Effector memory CD4-positive, alpha-beta T cell (primary cell): ENCODE measurements at regions not wholly inside any gene's neighbourhood (a gene's known extent, or its start where the extent isn't known, plus 50 kb on each side); places are given as distances from the start of the nearest gene placed in this dataset.

Source experiments
- DNase-seq, 3 donors: peaks; one replicate each; pipeline ENCODE4 v3.0.0-alpha.2; 2020
- H3K27ac ChIP-seq: 2 replicates; pipeline ENCODE4 v1.7.0; 2013; ENCODE audit warnings: mild to moderate bottlenecking, low read length, moderate library complexity; ENCODE audit not compliant: insufficient read depth, poor library complexity, severe bottlenecking
- H3K27me3 ChIP-seq: replicated peaks from 2 replicates; pipeline ENCODE4 v1.7.0; 2013; ENCODE audit warnings: mild to moderate bottlenecking, low read length; ENCODE audit not compliant: insufficient read depth, control insufficient read depth, poor library complexity, severe bottlenecking
- H3K36me3 ChIP-seq: 2 replicates; pipeline ENCODE4 v1.7.0; 2013; ENCODE audit warnings: mild to moderate bottlenecking, low read length, moderate library complexity; ENCODE audit not compliant: control insufficient read depth, insufficient read depth
- H3K4me1 ChIP-seq: 2 replicates; pipeline ENCODE4 v1.7.0; 2013; ENCODE audit warnings: low read length, mild to moderate bottlenecking; ENCODE audit not compliant: control insufficient read depth, insufficient read depth, poor library complexity, severe bottlenecking
- H3K4me3 ChIP-seq: 2 replicates; pipeline ENCODE4 v1.7.0; 2013; ENCODE audit warnings: low read length, low read depth, mild to moderate bottlenecking; ENCODE audit not compliant: insufficient read depth, poor library complexity, severe bottlenecking
- H3K9me3 ChIP-seq: 2 replicates; pipeline ENCODE4 v1.7.0; 2013; ENCODE audit warnings: mild to moderate bottlenecking, low read length, moderate library complexity; ENCODE audit not compliant: control insufficient read depth

DNA sequence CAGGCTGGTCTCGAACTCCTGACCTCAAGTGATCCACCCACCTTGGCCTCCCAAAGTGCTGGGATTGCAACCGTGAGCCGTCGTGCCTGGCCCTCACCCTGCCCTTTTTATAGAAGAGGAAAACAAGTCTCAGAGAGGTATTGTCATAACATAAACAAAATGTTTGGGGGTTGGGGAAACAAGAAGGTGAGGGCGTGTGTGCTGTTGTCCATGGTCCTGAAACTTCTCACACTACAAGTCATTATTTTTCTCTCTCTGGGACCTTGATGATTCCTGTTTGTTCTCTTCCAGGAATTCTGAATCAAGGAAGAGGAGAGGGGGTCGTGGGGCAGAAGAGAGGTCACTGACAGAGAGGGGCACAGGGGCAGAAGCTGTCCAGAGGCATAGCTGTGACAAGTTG, 160.2 kb upstream of the LHX1 start:
- Histone ChIP-seq H3K27ac (no peak overlapping the region), H3K9me3 (no peaks in the 10 kb centered on the region), H3K27me3 (no peaks in the 10 kb centered on the region), H3K4me3 (no peak overlapping the region), H3K36me3 (no peaks in the 10 kb centered on the region), H3K4me1 (no peaks in the 10 kb centered on the region)
- DNase-seq = no peak

DNA sequence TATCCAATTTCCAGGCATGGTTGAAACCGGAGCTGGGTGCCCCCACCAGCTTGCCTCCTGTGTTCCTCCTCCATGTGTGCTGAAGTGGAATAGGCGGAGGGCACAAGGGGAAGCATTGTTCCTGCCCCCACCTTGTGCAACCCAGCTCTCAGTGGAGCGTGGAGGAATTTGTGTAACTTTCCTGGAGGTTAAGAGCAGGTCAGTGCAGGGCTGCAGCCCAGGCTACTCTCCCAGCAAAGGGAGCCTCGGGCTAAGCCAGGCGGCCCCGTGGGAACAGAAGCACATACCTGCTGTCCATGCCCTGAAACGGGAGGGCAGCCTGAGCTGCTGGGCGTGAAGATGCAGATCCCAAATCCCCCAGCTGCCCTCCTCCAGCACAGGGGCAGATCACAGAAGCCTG, 158.8 kb upstream of the LHX1 start:
- Histone ChIP-seq H3K27me3 (no peaks in the 10 kb centered on the region), H3K36me3 (no peaks in the 10 kb centered on the region)

DNA sequence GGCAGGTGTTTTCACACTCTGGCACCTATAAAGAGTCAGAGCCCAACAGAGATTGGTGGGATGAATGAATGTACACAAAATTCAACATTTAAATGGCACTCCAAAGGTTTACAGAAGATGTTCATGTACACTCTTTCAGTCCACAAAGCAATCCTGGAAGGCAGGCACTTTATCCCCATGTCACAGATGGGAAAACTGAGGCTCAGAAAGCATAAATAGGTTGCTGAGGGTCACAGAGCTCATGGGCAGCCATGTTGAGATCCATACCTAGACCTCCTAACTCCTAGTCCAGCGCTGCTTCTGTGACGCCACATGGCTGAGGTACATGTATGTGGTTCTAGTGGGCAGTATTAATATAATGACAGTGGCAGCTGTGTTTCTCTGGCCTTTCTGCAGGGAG, 157.7 kb upstream of the LHX1 start:
- Histone ChIP-seq H3K9me3 (no peaks in the 10 kb centered on the region), H3K4me3 (no peak overlapping the region), H3K4me1 (no peaks in the 10 kb centered on the region), H3K27ac (no peak overlapping the region), H3K27me3 (no peaks in the 10 kb centered on the region), H3K36me3 (no peaks in the 10 kb centered on the region)
- no peak for DNase-seq

More for the DNA sequence above, 158.8 kb upstream of the LHX1 start:
- Histone ChIP-seq H3K27ac (no peak overlapping the region), H3K9me3 (no peaks in the 10 kb centered on the region), H3K4me1 (no peaks in the 10 kb centered on the region), H3K4me3 (no peak overlapping the region)
- no peak for DNase-seq

DNA sequence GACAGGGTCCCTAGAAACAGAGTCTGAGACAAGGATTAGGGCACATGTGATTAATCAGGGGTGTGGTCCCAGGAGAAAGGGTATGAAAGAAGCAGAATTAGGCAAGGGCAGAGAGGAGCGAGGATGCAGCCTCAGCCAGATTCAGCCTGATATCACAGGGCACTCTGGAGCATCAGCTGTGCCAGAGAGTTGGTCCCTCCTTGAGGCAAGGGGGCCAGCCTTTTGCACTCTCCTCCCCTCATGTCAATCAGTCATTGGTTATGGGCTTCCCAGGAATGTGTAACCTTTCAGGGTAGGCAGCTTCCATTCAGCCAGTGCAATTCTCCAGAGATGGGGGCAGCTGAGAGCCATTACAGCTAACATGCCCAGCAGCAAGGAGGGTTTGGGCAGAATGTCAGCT, 152.6 kb upstream of the LHX1 start:
- Histone ChIP-seq H3K4me1 (no peaks in the 10 kb centered on the region), H3K27me3 (no peaks in the 10 kb centered on the region), H3K36me3 (no peaks in the 10 kb centered on the region), H3K4me3 (no peak overlapping the region), H3K9me3 (no peaks in the 10 kb centered on the region), H3K27ac (no peak overlapping the region)
- no peak for DNase-seq

DNA sequence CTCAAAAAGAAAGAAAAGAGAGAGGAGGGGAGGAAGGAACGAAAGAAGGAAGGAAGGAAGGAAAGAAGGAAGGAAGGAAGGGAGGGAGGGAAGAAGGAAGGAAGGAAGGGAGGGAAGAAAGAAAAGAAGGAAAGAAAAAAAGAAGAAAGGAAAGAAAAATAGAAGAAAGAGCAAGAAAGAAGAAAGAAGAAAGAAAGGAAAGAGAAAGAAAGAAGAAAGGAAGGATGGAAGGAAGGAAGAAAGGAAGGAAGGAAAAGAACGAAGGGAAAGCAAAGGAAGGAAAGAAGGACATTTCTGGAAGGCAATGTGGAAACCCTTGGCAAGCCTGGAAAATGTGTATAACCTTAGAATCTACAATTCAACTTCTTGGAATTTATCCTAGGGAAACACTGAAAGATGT, 150.4 kb upstream of the LHX1 start:
- Histone ChIP-seq H3K27me3 (no peaks in the 10 kb centered on the region), H3K27ac (no peak overlapping the region), H3K36me3 (no peaks in the 10 kb centered on the region), H3K4me3 (no peak overlapping the region), H3K4me1 (no peaks in the 10 kb centered on the region), H3K9me3 (no peaks in the 10 kb centered on the region)
- no peak for DNase-seq

DNA sequence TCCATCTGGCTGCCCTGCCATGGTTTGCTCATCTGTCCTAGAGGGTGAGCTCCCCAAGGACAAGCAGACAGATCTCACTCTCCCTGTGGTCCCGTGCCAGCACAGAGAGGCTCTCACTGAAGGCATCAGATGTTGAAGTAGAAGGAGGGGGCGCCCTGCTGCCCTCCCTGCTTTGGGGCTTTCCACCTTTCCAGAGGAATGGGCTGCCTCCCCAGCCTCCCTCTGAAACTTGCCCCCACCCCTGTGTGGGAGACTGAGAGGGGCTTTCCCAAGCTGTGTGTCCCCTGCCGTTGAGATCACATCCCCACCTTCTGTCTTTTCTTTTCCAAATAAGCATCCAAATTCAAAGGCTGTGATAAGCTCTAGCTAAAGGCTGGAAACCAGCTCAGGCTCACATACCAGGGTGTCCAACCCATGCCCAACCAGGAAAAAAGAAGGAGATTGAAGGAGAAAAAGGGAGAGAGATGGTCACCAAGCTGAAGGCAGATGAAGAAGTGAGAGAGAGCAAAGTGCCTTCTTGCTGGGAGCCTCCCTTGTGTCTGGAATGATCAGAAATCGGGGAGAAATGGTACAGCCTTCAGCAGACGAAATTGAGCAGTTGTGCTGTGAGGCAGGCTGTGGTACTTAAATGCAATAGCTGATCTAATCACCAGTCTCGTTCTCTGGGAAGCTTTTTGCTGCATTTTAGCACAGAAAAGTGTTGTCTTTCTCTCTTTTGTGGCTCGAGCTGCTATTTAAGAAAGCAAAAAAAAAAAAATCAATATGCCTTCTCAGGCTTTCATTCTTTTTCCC, 145.9 kb upstream of the LHX1 start:
- Histone ChIP-seq H3K27ac (no peak overlapping the region), H3K36me3 (no peaks in the 10 kb centered on the region), H3K4me1 (no peaks in the 10 kb centered on the region), H3K9me3 (no peaks in the 10 kb centered on the region), H3K27me3 (no peaks in the 10 kb centered on the region), H3K4me3 (no peak overlapping the region)
- no peak for DNase-seq

DNA sequence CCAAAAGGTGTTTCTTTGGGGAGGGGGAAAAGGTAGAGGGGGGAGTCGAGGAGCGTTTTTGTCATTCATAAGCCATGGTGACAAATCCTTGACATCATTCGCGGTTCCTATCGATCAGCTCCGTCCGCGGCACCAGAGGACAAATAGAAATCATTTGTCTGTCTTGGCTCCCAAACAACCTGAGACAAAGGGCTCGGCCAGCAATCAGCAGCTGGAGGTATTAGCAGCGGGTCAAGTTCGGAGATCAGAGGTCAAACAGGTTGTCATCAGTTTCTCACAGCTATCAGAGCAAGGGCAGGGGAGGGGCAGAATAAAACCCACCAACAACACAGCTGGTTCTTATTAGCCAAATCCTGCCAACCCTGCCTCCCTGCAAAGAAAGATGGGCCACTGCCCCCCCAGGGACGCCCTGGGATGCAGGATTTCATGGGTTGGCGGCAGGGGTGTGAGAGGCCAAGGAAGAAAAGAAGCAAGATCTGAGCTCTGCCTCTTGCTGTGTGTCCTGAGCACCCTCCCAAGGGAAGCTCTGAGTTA, 145.3 kb upstream of the LHX1 start:
- no peak for DNase-seq
- no peaks in the 10 kb centered on the region for H3K36me3 ChIP-seq
- H3K4me1 ChIP-seq = no peaks in the 10 kb centered on the region
- H3K4me3 ChIP-seq = no peak overlapping the region
- H3K9me3 ChIP-seq = no peaks in the 10 kb centered on the region
- no peak overlapping the region for H3K27ac ChIP-seq
- no peaks in the 10 kb centered on the region for H3K27me3 ChIP-seq

DNA sequence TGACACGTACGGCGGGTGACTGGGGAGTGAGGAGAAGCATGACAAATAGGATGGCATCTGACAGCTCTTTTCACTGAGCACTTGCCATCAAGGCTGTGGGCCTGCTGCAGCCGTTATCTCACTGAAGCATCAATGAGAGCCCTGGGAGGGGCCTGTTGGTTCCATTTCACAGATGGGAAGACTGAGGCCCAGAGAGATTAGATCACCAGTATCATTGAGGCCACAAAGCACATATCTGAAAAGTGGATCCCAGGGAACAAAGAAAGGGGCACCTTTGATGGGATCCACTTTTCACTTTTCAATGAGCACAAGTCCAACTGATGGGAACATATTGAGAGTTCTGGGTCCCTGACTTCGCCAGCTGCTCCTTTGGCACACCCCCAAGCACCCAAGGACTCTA, 144.4 kb upstream of the LHX1 start:
- Histone ChIP-seq H3K4me1 (no peaks in the 10 kb centered on the region), H3K27me3 (no peaks in the 10 kb centered on the region), H3K9me3 (no peaks in the 10 kb centered on the region), H3K36me3 (no peaks in the 10 kb centered on the region), H3K27ac (no peak overlapping the region), H3K4me3 (no peak overlapping the region)
- DNase-seq = no peak

DNA sequence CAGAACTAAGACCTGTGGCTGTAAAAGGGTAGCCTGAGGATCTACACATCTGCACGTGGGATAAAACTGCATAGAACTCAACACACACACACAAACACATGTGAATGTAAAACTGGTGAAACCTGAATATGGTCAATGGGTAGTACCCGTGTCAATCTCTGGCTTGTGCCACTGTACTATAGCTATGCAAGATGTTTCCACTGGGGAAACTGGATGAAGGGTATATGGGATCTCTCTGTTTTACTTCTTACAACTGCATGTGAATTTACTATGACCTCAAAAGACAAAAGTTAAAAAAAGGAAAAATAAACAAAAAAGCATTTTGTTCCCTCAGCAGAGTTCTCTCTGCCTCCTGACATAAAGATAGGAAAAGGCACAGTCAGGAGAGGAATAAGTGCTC, 143.3 kb upstream of the LHX1 start:
- H3K9me3 ChIP-seq = no peaks in the 10 kb centered on the region
- H3K4me3 ChIP-seq = no peak overlapping the region
- no peaks in the 10 kb centered on the region for H3K4me1 ChIP-seq
- H3K36me3 ChIP-seq = no peaks in the 10 kb centered on the region
- H3K27ac ChIP-seq = no peak overlapping the region
- no peaks in the 10 kb centered on the region for H3K27me3 ChIP-seq
- no peak for DNase-seq

DNA sequence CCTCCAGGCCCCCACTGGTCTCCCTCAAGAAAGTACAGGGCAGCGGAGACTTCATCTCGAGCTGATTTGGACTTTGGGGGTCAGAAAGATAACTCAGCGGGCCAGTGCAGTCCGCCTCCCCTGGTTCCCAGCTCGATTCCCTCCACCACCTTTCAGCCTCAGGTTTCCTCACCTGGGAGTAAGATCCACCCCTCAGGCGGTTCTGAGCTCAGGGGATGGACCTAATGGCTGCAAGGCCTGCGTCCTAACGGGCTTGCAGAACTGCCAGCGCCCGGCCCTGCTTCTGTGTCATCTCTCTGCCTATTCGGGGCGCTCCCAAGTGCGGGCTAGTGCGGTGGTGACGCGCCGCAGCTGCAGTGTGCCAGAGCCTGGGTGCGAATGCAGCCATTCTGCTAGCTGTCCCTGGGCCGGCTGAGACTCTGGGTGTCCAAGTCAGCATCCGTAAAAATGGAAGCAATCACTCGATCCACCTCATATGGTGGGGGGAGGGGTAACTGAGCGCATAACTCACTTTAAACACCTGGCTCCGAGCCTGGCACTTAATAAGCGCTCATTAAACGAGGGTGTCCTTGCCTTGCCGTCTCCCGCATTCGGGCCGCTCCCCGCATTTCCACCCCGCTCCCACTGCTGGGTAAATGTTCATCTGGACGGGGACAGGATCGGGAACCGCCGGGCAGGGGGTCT, 129.6 kb upstream of the LHX1 start:
- Histone ChIP-seq H3K27ac (no peak overlapping the region), H3K4me3 (no peak overlapping the region), H3K9me3 (no peaks in the 10 kb centered on the region), H3K36me3 (no peaks in the 10 kb centered on the region), H3K27me3 (peaks cover 4% of the 10 kb centered on the region), H3K4me1 (peaks cover 4% of the 10 kb centered on the region)
- DNase-seq = no peak
